NCI-H1694 treated with DMSO at 0.1 percent for 48 hours (cell line): ENCODE measurements at regions not wholly inside any gene's neighbourhood (a gene's known extent, or its start where the extent isn't known, plus 50 kb on each side); places are given as distances from the start of the nearest gene placed in this dataset.
"Not testable (repeated sequence)": the region's sequence is repeated elsewhere in the genome, so short reads cannot be mapped to it uniquely, and the experiment has no call there.

Experiments
- DNase-seq: peaks from one replicate; lab custom pipeline; 2025; lab: John Stamatoyannopoulos, UW

DNA sequence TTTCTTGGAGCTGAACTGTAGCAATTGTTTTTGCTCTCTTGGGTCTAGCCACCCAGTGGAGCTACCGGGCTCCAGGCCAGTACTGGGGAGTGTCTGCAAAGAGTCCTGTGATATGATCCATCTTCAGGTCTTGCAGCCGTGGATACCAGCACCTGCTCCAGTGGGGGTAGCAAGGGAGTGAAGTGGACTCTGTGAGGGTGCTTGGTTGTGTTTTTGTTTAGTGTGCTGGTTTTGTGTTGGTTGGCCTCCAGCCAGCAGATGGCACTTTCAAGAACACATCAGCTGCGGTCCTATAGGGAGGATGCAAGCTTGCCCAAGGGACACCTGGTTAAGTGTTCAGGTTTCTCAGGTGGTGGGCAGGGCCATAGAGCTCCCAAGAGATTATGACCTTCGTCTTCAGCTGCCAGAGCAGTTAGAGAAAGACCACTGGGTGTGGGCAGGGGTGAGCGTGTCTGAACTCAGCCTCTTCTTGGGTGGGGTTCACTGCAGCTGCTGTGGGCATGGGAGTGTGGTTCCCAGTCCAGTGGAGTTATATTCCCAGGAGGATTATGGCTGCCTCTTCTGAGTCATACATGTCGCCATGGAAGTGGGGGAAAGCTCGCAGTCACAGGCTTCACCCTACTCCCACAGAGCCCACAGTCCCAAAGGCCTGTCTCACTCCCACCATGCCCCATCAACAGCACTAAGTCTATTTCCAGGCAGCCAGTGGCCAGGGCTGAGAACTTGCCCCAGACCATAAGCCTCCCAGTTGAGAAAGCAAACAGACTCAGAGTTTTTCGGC is 811.6 kb downstream of the GLUD2 start:
- DNase-seq: no peak

DNA sequence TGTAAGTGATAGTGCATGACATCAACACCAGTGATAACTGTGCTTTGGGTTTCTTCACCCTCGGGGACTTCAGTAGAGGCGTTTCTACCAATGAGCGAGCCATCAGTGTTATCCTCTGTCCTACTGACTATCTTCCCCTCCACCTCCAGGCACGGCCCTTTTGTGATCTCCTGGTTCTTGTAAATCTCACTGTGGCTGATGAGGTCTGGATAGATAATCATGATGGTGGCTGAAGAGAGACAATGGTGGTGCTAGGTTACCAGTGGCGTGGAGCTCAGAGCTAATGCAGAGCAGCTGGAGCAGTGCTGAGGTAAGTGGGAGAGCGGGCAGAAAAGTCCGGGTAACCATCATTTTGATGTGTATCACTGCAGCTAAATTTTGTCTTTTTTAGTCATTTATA is 816.6 kb downstream of the GLUD2 start:
- DNase-seq: no peak

DNA sequence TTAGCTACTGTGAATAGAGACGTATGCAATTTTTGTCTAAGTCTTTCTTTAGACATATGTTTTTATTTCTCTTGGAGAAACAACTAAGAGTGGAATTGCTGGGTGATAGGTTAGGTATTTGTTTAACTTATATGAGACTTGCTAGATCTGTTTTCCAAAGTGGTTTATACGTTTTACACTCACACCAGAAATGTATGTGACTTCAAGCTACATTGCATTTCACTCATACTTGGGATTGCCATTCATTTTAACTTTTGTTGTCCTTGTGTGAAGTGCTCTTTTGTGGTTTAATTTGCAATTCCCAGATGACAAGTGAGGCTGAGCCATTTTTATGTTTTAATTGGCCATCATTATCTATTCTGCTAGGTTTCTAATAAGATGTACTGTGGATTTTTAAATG is 817.2 kb downstream of the GLUD2 start:
- DNase-seq: no peak

DNA sequence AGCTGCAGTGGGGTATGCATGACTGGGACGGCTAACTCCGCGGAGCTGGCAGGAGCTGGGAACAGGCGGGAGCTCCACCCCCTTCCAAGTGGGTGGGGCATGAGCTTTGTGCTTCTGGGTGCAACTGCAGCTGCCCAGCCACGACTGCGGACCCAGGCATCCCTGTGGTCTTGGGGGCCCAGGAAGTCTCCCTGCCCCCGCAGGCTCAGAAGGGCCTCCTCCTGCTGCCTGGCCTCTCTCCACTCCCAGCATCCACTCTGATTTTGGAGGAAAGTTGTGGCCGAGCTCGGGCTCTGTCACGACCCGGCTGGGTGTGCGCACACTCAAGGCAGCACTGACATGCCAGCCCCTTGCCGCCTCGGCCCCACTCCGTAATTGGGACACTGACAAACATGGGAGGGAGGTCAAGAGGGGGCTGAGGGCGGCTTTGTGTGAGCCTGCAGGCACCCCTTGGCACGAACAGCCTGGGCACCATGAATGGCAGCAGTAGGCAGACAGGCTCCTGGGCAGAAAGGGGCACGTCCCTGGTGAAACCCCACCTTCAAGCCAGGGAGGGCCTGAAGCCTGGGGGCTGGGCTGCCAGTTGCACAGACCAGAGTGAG is 822.6 kb downstream of the GLUD2 start:
- DNase-seq: no peak

DNA sequence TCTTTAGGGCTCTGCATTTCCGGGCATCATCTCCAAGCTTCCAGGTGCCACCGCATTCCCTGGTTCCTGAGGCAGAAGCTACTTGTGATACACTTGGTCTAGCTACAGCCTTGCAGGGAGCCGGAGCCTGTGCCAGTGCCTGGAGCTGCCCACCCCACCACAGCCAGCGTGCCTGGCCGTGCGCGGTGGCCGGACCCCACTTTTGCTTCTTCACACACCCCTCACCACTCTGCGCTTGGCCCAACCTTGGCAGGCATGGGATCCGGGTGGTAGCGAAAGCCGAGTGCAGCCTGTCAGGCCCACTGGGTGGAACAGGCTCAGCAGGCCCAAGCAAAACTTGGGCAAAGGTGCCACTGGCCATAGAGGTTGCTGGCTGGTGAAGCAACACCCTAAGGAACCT is 823.7 kb downstream of the GLUD2 start:
- DNase-seq: no peak

DNA sequence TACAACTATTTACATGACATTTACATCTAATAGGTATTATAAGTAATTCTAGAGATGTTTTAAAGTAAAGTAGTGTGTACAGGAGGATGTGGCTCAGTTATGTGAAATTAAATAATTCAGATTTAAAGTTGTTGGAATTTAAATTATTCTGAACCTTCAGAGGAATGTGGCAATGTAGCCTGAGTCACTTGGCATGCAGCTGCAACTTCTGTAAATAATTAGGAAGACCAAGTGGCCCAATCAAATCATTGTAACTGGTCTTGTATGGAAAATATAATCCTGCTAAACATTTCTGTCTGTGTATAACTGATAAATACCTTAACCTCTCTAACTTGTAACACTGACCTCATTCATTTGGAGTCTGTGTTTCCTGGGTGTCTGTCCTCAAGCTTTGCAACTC is 828.9 kb downstream of the GLUD2 start:
- DNase-seq: no peak

DNA sequence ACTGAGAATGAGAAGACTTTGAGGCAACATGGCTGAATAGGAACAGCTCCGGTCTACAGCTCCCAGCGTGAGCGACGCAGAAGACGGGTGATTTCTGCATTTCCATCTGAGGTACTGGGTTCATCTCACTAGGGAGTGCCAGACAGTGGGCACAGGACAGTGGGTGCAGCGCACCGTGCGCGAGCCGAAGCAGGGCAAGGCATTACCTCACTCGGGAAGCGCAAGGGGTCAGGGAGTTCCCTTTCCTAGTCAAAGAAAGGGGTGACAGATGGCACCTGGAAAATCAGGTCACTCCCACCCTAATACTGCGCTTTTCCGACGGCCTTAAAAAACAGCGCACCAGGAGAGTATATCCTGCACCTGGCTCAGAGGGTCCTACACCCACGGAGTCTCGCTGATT is 829.9 kb downstream of the GLUD2 start:
- not testable (repeated sequence) for DNase-seq

DNA sequence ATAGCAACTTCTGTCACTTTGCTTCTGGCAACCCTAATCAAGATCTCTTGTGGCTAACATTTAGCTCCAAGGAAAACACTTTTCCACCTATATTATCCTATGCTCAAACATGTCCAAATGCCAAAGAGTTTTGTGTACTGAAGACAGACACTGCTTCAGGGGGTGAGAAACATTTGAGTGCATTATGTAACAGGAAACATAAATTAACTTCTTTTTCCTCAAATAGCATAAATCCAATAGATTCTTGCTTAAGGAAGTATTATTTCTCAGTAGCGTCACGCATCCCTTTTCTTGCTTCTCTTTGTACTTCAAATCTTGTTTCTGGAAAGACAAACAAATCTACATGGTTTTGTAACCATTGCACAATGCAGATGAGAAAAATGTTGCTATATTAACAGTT is 839.1 kb downstream of the GLUD2 start:
- DNase-seq: no peak

DNA sequence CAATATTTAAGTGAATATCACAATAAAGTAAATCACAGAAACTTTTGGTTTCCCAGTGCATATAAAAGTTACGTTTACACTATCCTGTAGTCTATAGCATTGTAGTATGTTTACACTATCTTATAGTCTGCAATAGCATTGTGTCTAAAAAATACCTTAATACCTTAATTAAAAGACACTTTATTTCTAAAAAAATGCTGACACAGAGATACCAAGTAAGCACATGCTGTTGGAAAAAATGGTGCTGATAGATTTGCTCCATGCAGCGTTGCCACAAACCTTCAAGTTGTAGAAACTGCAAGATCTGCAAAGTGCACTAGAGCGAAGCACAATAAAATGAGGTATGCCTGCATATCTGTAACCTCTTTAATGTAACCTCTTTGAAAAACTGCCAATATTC is 847.3 kb downstream of the GLUD2 start:
- no peak for DNase-seq

DNA sequence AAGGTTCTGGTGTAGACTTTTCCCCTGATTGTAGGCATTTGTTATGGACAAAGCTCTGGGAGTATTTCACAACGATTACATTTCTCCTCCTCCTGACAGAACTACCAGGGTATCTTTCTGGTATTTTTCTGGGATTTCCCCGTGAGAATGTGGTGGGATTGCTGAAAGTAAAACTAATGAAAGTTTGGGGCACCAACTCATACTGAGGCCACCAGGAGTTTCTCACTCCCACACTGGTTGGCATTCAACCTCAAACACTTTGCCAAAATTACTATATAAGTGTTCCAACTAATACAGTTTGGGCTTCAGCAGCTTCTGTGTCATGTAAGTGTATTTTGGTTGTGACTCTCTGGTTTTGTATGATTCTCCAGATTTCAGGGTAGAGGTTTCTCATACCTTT is 855.1 kb downstream of the GLUD2 start:
- DNase-seq: no peak

DNA sequence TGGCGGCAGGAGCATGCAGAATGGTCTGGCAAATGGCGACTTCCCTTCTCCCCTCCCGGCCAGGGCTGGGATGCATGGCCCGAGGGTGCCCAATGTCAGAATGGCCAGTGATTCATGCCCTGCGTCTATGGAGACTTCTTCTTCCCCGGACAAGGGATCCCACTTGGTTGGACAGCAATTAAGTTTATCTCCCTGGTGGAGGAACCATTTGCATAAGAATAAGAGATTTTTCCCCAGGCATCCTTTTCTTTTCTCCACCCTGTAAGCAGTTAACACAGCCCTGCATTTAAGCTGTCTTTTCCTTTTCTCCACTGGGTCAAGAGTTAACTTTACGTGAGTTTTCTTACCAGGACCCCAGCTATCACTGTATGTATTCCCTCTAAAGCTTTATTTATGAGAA is 856.6 kb downstream of the GLUD2 start:
- DNase-seq: no peak

DNA sequence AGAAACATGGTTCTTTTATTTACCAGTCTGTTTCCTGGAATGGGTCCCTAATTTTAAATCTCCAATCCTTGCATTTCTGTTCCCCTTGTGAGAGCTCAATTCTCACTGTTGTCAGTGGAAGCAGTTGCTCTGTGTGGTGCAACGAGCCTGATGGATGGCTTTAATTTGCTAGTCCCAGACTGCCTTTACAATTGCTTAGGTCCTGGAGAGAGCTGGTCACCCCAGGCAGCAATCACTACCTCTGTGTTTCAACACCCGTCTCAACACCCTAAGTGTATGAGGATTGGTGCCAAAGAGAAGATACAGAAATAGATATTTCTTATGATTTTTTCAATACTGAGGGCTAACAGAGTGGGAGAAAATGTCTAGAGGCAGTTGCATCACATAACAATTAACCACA is 873.8 kb downstream of the GLUD2 start:
- no peak for DNase-seq

DNA sequence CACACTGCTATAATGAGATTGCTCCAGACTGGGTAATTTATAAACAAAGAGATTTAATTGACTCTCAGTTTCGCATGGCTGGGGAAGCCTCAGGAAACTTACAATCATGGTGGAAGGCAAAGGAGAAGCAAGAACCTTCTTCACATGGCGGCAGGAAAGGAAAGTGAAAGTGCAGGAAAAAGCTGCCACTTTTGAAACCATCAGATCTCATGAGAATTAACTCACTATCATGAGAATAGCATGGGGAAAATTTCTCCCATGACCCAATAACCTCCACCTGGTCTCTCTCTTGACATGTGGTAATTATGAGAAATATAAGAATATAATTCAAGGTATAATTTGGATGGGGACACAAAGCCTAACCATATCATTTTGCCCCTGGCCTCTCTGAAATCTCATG is 884.2 kb downstream of the GLUD2 start:
- no peak for DNase-seq

DNA sequence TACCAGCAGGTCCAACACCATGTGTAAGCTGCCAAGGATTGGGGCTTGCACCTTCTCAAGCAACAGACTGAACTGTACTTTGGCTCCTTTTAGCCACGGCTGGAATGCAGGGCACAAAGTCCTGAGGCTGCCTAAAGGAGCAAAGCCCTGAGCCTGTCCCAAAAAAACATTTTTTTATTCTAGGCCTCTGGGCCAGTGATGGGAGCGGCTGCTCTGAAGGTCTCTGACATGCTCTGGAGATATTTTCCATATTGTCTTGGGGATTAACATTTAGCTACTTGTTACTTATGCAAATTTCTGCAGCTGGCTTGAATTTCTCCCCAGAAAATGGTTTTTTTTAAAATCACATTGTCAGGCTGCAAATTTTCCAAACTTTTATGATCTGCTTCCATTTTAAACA is 885.3 kb downstream of the GLUD2 start:
- DNase-seq: no peak

DNA sequence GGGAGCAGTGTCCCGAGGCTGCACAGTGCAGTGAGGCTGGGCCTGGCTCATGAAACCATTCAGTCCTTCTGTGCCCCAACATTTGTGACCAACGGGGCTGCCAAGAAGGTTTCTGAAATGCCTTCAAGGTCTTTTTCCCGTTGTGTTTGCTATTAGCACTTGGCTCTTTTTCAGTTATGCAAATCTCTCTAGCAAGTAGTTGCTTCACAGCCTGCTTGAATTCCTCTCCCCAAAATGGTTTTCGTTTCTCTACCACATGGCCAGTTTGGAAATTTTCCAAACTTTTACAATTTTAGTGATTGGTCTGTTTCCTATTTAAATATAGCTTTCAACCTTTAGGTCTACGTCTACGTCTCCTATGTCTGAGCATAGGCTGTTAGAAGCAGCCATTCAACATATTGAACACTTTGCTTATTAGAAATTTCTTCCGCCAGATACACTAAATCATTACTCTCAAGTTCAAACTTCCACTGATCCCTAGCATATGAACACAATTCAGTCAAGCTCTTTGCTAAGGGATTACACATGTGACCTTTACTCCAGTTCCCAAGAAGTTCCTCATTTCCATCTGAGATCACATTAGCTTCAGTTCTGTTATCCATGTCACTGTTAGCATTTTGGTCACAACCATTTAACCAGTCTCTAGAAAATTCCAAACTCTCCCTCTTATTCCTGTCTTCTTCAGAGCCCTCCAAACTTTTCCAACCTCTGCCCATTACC is 901.8 kb downstream of the GLUD2 start:
- no peak for DNase-seq

DNA sequence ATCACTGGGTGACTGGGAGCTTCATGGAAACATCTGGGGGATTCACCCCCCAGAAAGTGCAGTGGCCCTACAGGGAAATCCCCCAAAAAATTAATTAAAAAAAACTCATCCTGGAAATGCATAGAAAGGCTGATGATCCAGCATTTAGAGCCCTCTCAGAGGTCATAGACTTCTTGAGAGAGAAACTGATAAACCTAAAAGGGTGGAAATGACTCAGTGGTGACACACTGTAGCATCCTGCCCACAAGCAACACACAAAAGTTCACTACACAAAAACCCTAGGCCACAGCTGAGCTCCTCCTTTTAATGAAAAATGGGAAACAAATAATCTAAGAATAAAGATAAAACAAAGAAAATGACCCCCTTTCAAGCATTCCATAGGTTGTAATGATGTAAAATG is 911.5 kb downstream of the GLUD2 start:
- DNase-seq: no peak

DNA sequence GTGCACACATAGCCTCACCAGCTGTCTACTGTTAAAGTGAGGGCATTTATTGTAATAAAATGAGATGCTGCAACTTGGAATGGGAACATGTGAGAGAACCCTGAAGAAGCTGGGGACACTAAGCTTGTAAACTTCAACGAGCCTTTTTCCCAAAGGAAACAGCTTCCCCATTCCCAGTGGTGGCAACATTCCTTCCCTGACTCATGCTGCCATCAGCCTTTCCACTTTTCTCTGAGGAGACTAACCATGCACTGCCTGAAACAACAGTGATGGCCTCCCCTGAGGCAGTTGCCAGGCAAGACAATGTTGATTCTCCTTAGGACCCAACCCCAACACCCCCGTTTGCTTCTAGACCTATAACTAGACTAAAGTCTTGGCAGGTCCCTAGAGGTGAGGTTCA is 928.3 kb downstream of the GLUD2 start:
- DNase-seq: no peak

DNA sequence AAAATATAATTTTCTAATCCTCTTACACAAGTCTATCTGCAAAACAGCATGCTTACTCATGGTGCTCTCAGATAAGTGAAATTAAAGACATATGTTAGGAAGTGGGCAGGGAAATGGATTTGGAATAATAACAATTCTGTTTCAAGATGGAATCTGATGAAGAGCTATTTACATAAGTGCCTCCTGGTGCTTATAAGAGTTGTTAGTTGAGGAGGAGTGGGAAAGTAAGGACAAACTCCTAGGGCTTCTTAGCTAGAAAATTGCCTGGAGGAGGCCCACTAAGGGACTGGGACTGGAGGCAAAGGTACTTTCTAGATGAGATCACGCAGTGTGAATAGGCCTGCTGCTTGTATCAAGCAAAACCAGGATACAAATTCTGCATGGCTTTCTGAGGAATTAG is 939.8 kb downstream of the GLUD2 start:
- DNase-seq: no peak

DNA sequence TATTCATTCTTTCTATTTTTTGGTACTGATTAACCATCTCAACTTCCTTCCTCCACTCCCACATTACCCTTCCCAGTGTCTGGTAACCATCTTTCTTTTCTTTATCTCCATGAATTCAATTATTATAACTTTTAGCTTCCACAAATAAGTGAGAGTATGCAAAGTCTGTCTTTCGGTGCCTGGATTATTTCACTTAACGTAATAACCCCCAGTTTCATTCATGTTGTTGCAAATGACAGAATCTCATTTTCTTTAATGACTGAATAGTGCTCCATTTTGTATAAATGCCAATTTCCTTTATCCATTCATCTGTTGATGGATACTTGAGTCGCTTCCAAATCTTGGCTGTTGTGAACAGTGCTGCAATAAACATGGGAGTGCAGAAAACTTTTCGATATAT is 940.4 kb downstream of the GLUD2 start:
- DNase-seq: no peak

DNA sequence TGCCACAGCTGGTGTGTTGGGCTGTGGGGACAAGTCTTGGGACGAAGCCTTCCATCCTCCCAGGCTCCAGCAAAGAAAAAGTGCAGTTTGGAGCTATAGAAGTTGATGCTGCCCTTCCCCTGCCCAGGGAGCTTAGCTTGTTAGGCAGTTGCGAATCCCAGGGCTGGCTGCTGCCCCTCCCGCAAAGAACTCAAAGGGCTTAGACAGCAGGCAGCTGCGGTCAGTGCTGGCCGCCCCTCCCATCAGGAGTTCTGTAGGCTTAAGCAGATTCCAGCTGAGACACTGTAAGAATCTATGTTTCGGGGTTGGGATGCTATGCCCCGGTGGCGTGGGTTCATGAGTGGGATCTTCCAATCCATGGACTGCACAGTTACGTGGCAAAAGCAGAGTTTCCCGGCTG is 956.7 kb downstream of the GLUD2 start:
- DNase-seq: no peak

DNA sequence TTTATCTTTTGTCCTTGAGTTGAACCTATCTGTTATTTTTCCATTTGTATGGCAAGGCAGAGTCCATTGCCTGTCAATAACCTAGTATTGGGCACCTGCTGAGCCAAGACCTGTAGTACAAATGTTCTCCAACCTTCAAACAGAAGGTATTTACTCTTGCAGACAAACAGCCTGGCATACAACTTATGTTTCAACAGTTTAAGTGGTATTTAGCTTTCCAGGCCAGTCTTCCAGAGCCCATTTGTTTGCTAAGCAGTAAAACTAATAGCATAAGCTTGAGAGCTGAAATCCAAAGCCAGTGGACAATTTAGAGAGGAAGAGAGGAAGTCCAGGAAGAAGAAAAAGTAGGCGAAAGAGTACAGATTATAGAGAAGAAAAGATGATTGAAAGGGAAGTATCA is 979.3 kb downstream of the GLUD2 start:
- DNase-seq: no peak

DNA sequence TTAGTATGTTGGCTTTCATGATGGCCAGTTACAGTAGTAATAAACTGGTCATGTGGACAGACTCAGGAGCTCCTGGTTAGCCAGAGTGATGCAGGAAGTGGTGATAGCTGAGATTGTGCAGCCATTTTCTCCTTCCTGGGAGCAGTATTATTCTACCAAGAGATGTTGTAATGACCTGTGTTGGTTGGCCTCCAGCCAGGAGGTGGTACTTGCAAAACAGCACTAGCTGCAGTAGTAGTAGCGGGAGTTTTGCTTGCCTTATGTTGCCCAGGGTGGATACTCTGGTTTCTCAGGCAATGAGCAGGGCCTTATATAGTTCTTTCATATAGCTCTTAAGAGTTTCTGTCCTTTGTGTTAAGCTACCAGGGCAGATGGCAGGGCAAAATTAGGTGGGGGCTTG is 998.8 kb downstream of the GLUD2 start:
- DNase-seq: no peak

DNA sequence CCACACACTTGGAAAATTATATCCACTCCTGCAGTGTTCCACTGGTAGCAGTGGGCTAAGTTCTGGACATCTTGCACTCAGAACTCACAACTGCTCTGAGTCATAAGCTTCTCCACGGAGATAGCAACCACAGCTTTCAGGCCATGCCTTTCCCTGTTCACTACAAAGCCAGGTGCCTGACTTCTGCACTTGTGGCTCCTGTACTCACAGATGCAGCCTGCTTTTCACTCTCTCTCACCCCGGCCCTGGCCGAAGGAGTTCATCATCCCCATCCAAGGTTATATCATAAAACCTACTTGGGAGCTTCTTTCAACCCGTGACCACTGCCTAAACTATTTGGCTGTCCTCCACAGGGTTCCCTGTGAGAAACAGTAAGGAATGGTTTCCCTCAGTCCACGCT is 999.4 kb downstream of the GLUD2 start:
- DNase-seq: no peak

DNA sequence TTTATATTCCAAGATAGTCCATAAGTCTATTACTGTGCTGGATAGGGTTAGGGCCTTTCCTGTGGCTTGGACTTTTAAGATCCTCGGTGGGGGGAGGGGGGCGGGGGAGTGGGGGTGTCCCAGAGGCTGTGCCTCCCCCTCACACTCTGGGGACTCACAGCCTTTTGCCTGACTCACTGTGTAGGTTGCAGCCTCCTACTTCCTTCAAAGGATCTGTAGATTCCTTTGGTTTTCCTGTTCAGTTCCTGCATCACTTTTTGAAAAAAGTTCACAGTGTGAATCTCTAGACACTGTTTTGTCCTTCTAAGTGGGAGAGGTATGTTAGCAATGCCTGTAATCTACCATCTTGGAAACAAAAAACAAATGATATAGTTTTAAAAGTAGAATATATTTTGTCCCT is 999.9 kb downstream of the GLUD2 start:
- DNase-seq: no peak
